Nephron progenitor cell (in vitro differentiated cells): ENCODE measurements at regions not wholly inside any gene's neighbourhood (a gene's known extent, or its start where the extent isn't known, plus 50 kb on each side); places are given as distances from the start of the nearest gene placed in this dataset.

ENCODE experiments used
- DNase-seq: peaks from one replicate; pipeline ENCODE4 v3.0.0; 2021
- H3K27ac Mint-ChIP-seq: 2 replicates; pipeline ENCODE4 v1.8.0; 2021; ENCODE audit warnings: mild to moderate bottlenecking, moderate library complexity, mixed read lengths
- H3K27me3 Mint-ChIP-seq: 2 replicates; pipeline ENCODE4 v1.8.0; 2021; ENCODE audit warnings: mild to moderate bottlenecking, low read depth, mixed read lengths; ENCODE audit not compliant: poor library complexity
- H3K36me3 Mint-ChIP-seq: 2 replicates; pipeline ENCODE4 v1.8.0; 2021; ENCODE audit warnings: low read depth, mixed read lengths
- H3K4me1 Mint-ChIP-seq: 2 replicates; pipeline ENCODE4 v1.8.0; 2021; ENCODE audit warnings: mixed read lengths
- H3K4me3 Mint-ChIP-seq: 2 replicates; pipeline ENCODE4 v1.8.0; 2021; ENCODE audit warnings: mild to moderate bottlenecking, moderate library complexity, mixed read lengths
- H3K9me3 Mint-ChIP-seq: 2 replicates; pipeline ENCODE4 v1.8.0; 2021; ENCODE audit warnings: mild to moderate bottlenecking, moderate library complexity, mixed read lengths
- TF ChIP-seq, protein P1 (sequence below): fragments of 200-600 bp; sonication (generic); IDR thresholded peaks from 2 replicates; pipeline ENCODE4 v1.5.0; 2021; ENCODE audit warnings: antibody characterized with exemption

DNA sequence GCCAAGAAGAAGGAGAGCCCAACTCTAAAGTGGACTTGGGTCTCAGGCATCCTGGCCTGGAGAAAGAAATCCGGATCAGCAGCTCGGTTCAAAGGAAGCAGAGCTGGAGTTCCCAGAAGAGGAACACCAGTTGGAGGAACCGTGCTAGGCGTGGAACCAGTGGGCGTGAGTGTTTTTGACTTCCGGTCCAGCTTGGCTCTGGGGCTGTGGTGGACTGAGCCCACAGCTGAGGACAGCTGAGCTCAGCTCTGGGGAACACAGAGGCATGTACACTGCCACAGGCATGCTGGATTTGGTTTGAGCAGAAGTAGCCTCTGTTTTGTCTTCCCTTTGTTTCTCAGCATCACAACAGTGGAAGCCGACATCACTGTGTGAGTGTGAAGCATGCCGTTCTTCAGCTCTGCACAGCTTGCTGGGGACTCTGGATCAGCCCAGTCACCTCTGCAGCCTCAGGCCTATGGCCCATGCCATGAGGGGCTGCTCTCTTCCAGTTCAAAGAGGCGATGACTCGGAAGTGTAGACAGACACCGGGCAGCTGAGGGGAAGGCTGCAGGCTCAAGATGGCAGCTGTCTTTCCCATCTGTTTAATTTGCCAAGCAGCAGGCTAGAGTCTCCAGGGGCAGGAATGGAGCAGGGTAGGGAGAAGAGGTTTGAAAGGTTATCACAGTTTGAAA, 185.8 kb upstream of the UBE3A start:
- Mint-ChIP-seq H3K36me3 (no peaks in the 10 kb centered on the region), H3K4me1 (peaks cover 14% of the 10 kb centered on the region), H3K27me3 (peaks cover 9% of the 10 kb centered on the region), H3K27ac (no peak overlapping the region), H3K4me3 (no peak overlapping the region), H3K9me3 (peaks cover 21% of the 10 kb centered on the region)
- DNase-seq, result no peak
- TF ChIP-seq, protein P1, sequence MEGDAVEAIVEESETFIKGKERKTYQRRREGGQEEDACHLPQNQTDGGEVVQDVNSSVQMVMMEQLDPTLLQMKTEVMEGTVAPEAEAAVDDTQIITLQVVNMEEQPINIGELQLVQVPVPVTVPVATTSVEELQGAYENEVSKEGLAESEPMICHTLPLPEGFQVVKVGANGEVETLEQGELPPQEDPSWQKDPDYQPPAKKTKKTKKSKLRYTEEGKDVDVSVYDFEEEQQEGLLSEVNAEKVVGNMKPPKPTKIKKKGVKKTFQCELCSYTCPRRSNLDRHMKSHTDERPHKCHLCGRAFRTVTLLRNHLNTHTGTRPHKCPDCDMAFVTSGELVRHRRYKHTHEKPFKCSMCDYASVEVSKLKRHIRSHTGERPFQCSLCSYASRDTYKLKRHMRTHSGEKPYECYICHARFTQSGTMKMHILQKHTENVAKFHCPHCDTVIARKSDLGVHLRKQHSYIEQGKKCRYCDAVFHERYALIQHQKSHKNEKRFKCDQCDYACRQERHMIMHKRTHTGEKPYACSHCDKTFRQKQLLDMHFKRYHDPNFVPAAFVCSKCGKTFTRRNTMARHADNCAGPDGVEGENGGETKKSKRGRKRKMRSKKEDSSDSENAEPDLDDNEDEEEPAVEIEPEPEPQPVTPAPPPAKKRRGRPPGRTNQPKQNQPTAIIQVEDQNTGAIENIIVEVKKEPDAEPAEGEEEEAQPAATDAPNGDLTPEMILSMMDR, result no peak

DNA sequence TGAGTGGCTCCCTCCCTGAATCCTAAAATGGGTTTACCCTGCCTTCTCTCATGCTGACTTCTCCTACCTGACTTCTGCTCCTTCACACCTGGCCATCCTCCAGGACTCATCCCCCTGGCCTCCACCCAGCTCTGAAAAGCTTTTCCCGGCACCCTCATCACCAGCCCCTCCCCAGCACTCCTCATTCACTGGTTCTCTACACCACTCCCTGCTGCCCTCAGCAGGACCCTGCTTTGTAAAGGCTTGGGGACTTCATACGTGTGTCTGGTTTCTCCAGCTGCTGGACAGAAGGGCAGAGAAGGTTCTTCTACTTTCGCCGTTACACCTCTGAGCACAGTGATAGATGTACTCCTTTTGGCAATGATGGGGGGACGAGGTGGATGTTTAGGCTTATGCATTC, 184.9 kb upstream of the UBE3A start:
- Mint-ChIP-seq H3K4me3 (no peak overlapping the region), H3K36me3 (no peaks in the 10 kb centered on the region), H3K4me1 (peaks cover 14% of the 10 kb centered on the region), H3K9me3 (peaks cover 13% of the 10 kb centered on the region), H3K27ac (no peak overlapping the region), H3K27me3 (peaks cover 9% of the 10 kb centered on the region)
- TF ChIP-seq, protein P1, result no peak
- DNase-seq, result no peak

DNA sequence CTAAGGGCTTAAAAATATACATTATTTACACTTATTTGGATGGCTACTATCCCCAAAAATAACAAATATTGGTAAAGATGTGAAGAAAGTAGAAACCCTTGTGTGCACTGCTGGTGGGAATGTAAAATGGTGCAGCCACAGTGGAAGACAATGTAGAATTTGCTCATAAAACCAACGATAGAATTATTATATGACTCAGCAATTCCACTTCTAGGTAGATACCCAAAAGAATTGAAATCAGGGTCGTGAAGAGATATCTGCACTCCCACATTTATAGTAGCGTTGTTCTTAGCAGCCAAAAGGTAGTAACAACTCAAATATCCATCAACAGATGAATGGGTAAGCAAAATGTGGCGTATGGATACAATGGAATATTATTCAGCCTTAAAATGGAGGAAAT, 181.6 kb upstream of the UBE3A start:
- H3K9me3 Mint-ChIP-seq, result peaks cover 3% of the 10 kb centered on the region
- TF ChIP-seq, protein P1, result no peak
- H3K36me3 Mint-ChIP-seq, result no peaks in the 10 kb centered on the region
- no peak overlapping the region for H3K27ac Mint-ChIP-seq
- H3K4me1 Mint-ChIP-seq, result peaks cover 14% of the 10 kb centered on the region
- peaks cover 4% of the 10 kb centered on the region for H3K27me3 Mint-ChIP-seq
- no peak for DNase-seq
- no peak overlapping the region for H3K4me3 Mint-ChIP-seq

DNA sequence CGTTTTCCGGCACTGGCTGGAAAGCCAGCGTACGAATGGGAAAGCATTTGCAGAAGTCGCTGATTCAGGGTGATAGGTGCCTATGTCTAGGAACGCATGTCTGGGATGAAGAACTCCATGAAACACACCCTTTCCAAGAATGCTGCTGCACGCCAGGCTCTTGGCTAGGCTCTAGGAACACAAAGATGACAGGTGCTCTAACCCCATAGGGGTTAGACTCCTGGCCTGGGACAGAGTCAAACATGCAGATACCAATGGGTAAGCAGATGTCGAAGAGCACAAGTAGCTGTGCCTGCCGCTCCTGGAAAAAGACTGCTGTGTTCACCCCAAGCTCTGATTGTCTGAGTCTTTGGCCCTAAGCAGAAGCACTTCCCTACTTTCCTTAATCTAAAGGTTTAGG, 180.9 kb upstream of the UBE3A start:
- Mint-ChIP-seq H3K4me1 (peaks cover 14% of the 10 kb centered on the region), H3K27me3 (peaks cover 4% of the 10 kb centered on the region), H3K4me3 (no peak overlapping the region), H3K36me3 (no peaks in the 10 kb centered on the region), H3K9me3 (peaks cover 3% of the 10 kb centered on the region), H3K27ac (no peak overlapping the region)
- TF ChIP-seq, protein P1, result no peak
- DNase-seq, result no peak

DNA sequence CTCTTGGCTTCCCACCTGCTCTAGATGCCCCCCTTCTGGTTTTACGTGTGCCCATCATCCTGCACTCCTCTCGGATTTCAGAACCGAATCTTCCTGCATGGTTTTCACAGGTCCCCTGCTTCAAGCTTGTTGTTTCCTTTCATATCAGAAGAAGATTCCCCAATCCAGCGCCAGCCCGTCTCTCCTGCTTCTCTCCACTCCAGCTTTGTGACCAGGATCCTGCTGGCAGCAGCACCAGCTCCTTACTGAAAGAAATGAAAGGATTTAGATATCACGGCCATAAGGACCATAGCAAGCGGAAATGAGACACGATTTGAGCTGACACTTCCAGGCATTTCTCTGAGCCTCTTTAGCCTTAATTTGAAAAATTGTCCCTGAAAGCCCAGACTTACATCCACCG, 180.3 kb upstream of the UBE3A start:
- H3K27ac Mint-ChIP-seq, result no peak overlapping the region
- H3K9me3 Mint-ChIP-seq, result peaks cover 3% of the 10 kb centered on the region
- TF ChIP-seq, protein P1, result no peak
- peaks cover 4% of the 10 kb centered on the region for H3K27me3 Mint-ChIP-seq
- DNase-seq, result no peak
- H3K36me3 Mint-ChIP-seq, result no peaks in the 10 kb centered on the region
- H3K4me1 Mint-ChIP-seq, result peaks cover 15% of the 10 kb centered on the region
- H3K4me3 Mint-ChIP-seq, result no peak overlapping the region

DNA sequence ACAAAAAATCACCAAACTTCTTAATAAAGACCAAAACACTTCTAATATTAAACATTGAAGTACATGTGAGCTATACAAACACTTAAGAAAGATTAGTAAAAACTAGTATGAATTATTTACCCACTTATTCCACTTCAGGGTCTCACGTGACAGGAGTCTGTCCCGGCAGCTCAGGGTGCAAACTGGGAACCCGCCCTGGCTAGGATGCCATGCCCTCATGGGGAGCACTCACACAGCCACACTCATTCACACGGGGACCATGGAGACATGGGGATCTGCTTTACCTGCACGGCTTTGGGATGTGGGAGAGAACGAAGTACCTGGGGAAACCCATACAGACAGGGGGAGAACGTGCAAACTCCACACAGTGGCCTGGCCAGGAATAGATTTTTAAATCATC, 179.3 kb upstream of the UBE3A start:
- TF ChIP-seq, protein P1, result no peak
- peaks cover 24% of the 10 kb centered on the region for H3K4me1 Mint-ChIP-seq
- peaks cover 4% of the 10 kb centered on the region for H3K27me3 Mint-ChIP-seq
- no peak overlapping the region for H3K27ac Mint-ChIP-seq
- H3K4me3 Mint-ChIP-seq, result no peak overlapping the region
- no peaks in the 10 kb centered on the region for H3K36me3 Mint-ChIP-seq
- H3K9me3 Mint-ChIP-seq, result peaks cover 3% of the 10 kb centered on the region
- DNase-seq, result no peak
